Activated T-cell treated with anti-CD3 and anti-CD28 coated beads, Interleukin-2, amount 50 U/mL, for 48 hours (primary cell): ENCODE measurements at regions not wholly inside any gene's neighbourhood (a gene's known extent, or its start where the extent isn't known, plus 50 kb on each side); places are given as distances from the start of the nearest gene placed in this dataset.

Source experiments
- DNase-seq, 2 experiments: peaks; one replicate each; pipeline ENCODE4 v3.0.0-alpha.2; 2020

DNA sequence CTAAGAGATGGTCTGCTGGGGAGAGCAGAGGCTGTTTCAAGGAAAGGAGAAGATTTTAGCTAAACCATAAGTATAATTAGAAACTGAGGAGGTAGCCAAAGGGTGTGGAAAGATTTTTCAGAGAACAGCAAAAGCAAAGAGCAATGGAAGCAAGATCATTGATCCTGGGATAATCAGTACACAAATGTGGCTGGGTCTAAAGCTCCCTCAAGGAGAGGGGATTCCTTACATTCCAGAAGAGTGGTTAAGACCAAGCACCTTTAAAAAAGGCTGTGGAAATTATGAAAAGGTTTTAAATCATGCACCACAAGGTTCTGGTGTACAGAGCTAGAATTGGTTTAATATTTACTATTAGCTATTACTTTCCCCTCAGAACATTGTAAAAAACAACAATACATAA lies 246.0 kb upstream of the UBE2E3 start:
- no peak for DNase-seq

DNA sequence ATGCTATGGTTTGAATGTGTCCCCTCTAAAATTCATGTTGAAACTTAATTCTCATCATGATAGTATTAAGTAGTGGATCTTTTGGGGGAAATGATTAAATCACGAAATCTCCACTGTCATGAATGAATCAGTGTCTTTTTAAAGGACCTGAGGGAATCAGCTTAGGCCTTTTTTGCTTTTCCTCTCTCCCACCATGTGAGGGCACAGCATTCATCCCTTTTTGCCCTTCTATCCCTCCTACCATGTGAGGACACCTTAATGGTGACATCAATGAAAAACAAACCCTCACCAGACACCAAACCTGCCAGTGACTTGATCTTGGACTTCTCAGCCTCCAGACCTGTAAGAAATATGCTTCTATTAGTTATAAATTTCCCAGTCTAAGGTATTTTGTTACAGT lies 247.1 kb upstream of the UBE2E3 start:
- DNase-seq = no peak

DNA sequence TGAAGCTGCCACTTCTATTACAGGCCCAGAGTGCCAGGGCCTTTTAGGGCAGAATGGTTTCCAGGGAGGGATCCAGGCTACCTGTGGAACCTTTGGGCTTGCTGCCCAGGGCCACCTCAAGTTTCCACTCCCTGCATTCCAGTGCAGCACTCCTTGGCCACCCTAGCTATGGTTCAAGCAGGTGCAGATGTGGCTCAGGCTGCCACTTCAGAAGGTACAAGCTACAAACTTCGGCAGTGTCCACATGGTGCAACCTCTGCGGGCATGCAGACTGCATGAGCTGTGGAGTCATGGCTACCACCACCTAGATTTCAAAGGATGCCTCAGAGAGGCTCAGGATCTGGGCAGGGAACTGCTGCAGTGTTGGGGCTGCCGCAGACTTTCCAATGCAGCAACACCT lies 248.1 kb upstream of the UBE2E3 start:
- DNase-seq = no peak

DNA sequence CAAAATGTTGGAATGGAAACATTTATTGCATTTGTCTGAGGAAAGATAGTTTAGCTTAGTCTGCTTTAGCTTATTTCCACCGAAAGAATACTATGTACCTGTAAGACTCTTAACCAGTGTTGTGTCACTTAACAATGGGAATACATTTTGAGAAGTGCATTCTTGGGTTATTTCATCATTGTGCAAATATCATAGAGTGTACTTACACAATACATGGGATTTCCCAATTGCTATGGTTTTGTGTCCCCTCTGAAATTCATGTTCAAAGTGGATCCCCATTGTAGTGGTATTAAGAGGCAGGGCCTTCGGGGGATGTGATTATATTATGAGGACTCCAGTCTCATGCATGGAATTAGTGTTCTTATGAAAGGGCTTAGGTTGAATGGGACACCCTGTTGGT lies 249.4 kb upstream of the UBE2E3 start:
- DNase-seq = no peak

DNA sequence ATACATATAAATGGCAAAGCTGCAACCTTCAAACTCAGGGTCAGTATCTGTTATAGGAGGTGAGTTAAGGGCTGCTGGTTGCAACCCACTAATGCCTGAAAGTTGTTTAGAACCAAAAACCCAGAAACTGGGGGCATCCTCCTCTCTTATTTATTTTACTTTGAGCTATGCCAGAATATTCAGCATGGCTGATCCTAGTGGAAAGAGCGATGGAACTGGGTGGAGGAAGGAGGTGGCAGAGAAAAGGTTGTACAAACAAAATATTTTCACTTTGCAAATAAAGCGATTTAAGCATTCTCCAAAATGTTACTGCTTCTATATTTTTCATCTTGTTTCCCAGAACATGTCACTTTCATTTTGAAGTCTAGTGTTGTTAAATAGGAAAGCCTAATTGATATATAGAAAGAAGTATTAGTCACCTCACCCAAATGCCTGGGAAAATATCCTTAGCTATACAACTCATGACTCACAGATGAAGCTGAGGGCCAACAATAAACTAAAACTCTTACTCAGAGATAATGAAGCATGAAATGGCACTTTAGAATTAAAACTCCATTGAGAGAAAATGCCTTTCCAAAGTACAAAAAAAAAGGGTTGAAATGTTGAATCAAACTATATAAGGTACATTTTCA lies 251.4 kb upstream of the UBE2E3 start:
- no peak for DNase-seq

DNA sequence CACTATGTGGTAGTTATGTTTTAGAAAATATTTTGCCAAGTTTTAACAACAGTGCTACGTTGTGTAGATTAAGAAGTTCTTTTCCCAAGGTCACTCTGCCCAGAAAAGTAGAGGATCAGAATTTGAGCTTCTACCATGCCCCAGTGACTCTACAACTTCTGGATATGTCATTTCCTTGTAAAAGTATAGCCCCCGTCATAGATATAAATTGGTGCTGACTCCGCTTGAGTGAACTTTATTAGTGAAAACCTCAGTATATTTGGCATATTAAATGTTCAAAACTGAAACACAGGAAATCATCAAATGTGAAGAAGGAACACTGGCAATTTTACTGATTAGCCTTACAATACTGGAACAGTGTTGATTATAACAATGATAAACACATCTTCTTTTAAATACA lies 256.7 kb upstream of the UBE2E3 start:
- DNase-seq = no peak

DNA sequence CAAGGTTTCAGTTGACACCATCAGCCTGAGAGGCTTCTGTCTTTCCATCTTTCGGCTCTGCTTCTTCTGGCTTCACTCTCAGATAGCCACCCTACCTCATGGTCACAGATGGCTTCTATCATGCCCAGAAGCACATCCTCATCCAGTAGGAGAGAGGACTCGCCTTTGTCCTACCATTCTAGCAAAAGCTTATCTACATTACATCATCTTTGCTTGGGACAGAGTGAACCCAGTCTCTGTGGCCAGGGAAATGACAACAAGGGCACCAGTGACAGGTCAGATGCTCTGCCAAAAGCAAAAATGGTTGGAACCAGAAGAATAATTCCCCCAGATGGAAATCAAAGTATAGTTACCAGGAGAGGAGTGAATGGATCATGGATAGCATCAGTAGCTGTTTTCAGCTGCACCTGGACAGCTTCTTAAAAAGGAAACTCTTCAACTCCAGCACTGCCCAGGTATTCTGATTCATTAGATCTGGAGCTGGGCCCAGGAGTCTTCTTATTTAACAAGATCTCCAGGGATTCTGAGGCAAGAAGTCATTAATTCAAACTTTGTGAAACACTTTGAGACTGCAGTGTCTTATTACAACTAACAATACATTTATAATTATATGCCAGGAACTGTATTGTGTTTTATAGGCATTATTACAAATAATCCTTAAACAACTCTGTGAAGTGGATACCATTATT lies 257.7 kb upstream of the UBE2E3 start:
- no peak for DNase-seq

DNA sequence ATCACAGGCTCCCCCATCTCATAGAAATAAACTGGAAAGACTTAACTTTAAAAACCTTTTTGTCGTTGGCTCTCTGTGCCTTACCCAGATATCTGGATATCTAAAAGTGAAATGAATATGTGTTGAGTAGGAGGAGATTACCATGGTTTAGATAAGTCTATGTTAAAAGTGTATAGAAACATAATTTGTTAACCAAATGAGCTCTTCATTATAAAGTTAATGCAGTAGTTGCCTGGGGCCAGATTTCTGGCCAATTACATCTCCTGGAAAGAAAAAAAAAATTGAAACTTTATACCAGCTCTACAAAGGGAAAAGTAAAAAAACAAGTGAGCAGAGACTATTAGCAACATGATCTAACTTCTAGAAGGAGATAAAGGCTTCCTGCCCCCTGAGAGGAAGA lies 259.6 kb upstream of the UBE2E3 start:
- DNase-seq = no peak

DNA sequence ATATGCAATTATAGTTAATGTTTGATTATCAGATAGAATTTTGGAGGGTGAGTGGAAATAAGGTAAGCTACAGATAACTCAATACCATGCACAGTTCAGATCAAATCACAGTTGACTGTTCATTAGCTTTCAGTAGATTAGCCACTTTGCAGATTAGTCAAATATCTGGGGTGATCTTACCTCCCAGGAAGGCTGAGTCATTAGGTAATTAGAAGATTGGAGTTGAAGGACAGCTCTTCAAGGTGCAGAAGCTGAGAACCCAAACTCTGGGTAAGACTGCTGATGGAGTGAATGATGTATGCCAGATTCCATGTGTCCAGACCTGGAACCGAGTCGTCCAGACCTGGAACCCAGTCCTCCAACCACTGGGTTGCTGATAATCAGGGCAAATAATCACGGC lies 262.8 kb upstream of the UBE2E3 start:
- DNase-seq = no peak

DNA sequence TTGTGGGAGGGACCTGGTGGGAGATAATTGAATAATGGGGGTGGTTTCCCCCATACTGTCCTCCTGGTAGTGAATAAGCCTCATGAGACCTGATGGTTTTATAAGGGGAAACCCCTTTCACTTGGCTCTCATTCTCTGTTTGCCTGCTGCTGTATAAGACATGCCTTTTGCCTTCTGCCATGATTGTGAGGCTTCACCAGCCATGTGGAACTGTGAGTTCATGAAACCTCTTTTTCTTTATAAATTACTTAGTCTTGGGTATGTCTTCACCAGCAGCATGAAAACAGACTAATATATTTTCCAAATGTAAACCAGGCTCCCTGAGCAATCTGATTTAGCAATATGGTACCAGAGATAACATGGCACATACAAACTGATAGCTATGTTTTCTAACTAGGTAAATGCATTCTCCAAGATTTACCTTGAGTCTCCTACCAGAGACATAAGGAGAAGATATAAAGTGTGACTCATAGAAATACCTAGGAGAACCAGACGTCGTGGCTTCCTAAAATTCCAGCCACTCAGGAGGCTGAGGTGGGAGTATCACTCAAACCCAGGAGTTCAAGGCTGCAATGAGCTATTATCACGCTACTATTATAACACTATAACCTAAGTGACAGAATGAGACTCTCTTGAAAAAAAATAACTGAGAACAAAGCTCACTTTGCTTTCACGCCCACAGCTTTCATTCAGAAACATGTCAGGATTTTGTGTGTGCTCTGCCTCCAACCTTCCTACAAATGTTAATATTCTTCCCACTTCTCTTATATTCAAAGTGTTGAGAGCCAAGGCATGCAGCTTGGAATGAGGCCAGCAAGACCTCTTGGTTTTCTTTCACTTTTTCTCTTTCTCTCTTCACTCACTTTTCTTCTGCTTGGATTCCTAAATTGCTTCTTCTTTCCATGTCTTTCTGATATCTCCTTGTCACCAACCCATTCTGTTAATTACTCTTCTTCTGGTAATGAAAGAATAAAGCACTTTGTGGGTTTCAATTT lies 263.9 kb upstream of the UBE2E3 start:
- DNase-seq = no peak

DNA sequence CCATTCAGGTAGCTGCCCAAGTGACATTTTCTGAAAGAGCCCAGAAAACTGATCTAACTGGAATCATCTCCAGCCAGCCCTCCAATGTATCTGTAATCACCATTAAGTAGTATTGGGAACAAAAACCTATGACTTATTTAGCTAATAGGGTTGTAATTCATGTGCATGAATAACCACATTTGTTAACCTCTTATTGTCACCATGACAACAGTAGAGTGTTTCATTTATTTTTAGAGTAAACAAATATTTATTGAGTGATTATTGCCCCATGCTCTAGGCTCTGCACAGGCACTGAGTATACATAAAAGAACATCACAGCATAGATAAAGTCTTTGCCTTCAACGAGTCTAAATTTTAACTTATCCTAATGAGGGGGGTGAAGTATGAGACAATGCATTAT lies 265.4 kb upstream of the UBE2E3 start:
- no peak for DNase-seq

DNA sequence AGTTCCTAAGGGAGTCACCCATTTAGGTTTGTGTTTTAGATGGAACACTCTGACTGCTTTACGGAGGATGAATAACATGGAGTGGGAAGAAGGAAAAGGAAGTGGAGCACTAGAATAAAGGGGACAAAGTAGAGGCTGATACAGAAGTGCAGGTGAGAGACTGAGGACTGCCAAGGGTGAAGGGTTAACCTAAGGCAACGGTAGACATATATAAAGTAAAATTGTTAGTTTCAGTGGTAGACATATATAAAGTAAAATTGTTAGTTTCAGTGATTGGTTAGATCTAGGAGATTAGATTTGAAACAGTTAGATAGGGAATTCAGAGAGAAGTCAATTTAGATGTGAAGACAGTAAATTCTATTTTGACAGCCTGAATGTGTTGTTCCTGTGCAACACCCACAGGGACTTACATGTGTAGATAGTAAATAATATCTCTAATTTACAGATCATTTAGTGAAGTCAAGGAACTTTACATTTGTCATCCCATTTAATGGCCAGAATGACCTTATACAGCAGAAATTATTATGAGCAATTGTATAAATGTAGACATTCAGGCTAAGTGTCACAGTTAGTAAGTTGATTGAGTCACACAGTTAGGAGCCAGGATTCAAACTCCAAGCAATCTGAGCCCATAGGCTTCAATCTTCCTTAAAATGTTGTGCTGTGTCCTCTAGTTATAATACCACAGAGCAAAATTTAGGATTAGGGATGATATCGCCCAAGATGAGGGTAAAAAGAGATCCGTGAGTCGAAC lies 270.8 kb upstream of the UBE2E3 start:
- no peak for DNase-seq

DNA sequence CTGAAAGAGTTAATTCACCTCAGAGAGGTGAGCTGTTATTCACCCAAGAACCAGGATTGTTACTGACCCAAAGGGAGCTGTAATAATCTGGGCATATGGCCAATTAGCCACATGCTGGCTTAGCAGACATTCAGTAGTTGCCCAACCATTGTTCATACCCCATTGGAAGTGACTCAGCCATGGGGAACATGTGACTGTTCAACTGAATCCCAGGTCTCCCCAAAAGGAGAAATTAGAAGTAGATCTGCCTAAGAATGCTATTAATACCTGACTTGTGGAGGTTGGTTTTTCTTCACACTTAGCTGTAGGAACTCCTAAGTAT lies 272.6 kb upstream of the UBE2E3 start:
- DNase-seq = no peak

DNA sequence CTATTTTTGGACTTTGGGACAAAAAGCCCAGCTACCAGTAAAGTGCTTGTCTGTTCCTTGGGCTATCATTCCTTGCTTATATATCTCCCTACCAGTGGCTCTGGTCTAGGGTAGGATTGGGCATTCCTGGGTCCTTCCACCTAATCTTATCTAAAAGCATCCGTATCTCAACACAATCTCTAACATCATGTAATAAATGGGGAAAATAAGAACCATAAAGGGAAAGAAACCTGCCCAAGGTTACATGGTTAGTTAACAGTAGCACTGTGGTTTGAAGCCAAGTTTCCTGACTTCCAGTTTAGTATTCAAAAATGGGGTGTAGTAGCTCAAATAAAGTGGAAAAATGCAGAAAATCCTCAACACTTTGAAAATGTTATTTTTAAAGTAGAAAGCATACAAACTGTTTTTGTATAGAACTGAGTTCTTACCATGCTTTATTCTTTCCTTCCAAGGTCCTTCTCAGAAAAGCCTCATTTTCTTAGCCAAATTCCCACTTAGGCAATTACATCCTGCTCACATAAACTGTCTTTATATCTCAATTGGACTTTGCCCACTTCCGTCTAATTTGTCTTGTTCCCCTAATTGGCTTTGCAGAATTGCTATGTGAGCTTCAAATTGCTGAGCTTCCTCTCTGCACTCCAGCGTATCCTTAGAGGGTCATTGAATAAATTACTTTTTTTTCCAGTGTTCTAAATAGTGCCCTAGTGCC lies 273.1 kb upstream of the UBE2E3 start:
- no peak for DNase-seq

DNA sequence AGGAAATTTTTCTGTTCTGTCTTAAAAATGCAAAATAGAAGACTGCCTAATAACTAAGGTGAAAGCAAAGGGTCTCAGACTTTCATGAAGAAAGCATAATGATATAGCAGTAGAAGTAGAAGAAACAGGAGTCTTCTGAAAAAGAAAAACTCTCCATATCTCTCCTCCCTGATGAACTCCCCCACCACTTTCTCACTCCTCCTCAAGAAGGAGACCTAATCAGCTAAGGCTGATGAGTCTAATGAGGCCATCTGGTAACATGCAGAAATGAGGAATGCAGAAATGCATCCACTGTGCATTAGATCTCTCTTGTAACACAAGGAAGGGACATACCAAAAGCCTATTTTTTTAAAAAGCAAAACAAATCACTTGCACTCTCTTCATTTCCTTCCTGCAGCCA lies 273.7 kb upstream of the UBE2E3 start:
- no peak for DNase-seq

DNA sequence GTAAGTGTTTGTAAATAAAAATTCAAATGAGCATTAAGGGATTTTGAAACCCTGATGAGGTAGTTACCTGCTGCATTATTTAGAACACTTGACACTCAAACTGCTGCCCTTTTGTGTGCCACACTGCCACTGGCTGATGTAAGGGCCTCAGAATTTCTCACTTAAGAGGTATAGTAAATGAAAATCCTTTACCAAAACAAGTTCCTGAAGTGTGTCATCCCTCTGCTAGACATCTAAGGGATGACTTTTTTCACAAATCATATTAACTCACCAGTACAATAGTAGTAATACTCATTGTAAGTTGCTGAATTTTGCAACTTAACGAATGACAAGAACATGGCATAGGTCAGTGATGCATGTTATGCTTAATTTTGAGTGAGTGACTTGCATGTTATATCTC lies 274.9 kb upstream of the UBE2E3 start:
- no peak for DNase-seq

DNA sequence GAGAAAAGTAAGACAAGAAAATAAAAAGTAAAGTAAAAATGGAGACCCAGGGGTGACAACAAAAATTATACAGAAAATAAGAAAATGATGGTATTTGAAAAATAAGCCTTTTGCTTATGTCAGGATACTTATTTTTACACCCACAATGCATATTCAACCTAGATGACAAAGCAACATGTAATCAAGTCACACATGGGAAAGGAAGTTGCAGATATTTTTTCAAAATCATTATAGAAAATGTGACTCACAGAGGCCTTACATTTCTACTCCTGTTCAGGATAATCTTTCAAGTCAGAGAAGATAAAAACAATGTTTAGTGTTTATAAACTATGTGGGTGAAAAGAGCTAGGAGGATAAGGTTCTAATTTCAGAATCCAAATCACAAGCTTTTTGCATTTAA lies 275.3 kb upstream of the UBE2E3 start:
- no peak for DNase-seq

DNA sequence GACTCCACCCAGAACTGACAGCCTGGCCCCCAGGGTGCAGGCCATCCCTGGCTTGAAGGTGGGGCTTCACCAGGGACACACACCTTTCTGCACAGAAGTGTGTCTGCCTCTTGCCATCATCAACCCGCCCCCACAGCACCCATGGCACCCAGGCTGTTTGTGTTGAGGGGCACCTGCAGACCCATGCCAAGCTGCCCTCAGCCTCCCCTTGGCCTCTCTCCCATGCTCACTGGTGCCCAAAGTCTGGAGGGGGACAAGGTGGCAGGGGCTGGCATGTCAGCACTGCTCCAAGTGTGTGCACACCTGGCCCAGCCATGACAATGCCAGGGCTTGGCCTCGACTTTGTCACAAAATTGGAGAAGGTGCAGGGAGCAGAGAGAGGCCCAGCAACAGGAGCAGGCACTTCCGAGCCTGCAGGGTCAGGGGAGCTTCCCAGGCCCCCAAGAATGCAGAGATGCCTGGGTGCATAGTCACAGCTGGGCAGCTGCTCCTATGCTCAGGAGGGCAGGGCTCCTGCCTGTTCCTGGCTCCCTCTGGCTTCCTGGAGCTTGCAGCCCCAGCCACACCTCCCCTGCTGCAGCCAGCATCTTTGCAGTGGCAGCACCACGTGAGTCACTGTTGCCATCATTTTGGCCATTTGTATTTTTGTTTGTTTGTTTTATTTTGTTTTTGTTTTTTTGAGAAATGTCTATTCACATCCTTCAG lies 280.6 kb upstream of the UBE2E3 start:
- no peak for DNase-seq

DNA sequence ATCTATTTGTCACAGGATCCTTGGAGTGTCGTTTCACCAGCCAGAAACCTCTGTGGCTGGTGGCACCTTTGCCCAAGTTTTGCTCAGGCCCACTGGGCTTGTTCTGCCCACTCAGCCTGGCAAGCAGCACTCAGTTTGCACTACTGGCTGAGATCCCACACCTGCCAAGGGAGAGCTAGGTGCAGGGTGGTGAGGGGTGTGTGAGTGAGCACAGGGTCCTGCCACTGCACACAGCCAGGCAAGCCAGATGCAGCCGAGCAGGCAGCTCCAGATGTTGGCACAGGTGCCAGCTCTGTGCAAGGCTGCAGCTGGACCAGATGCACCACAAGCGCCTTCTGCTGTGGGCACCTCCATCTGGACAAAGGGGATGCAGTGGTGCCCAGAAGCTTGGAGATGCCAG lies 281.7 kb upstream of the UBE2E3 start:
- DNase-seq = no peak

DNA sequence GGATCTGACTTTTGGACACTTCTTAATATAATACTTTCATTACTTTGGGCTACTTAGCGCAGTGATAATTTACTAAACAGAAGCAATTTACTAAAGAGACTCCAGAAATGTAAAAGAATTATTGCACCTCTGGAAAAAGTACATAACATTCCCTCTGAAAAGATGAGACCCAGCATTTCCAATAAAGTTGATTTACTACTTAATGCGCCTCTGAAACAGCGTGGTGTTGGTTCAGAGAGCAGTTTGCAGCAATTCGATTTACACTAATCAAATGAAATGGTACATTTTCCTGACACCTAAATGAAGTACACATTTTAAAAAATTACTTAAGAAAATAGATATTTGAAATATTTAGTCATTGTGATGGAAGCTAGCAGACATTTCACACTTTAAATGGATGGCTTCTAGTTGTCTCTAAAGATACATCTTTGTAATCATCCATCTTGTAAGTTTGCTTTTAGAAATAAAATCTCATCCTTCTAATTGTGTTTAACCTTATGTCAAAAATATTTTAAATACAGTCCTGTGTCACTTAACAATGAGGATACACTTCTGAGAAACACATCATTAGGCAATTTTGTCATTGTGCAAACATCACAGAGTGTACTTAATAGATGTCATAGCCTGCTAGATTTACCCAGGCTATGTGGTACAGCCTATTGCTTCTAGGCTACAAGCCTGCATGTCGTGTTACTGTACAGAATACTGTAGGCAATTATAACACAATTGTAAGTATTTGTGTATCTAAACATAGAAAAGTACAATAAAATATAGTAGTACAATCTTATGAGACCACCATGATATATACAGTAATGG lies 284.6 kb upstream of the UBE2E3 start:
- no peak for DNase-seq
